Activated CD4-positive, alpha-beta T cell treated with anti-CD3 and anti-CD28 coated beads for 1 hour (primary cell): ENCODE measurements at regions not wholly inside any gene's neighbourhood (a gene's known extent, or its start where the extent isn't known, plus 50 kb on each side); places are given as distances from the start of the nearest gene placed in this dataset.
"Not testable (repeated sequence)": the region's sequence is repeated elsewhere in the genome, so short reads cannot be mapped to it uniquely, and the experiment has no call there.

Experiments
- DNase-seq: peaks from one replicate; pipeline ENCODE4 v3.0.0-alpha.2; 2020

DNA sequence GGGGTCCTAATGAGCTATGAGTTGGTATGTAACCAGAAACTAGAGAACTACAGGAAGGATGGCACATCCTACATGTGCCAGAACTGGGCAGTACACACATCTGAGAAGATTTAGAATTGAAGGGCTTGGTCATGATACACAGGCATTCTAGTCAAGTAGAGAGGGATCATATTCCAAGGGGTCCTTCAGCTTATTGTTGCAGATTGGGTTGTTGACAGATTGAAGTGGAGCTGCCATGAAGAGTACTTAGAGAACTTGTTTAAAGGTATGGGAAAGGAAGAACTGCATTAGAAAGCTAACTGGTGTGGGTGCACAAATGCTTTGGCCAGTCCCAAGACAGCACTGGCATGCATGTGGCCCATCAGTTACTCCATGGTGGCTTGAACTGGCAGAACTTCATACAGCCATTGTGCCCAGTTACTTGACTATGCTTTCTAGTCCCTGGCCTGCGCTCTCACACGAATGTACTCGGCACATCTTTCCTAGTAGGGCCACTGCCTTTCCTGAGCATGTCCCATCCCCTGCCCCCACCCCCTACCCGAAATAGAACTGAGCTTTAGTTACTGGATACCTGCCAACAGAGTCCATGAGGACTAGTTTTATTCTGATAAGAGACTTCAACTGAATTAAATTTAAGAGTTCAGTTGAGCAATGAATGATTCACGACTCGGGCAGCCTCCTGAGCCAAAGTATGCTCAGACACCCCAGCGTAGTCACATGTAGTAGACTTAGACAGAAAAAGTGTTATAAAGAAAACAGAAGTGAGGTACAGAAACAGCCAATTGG, 64.0 kb downstream of the CCNG2 start:
- DNase-seq: no peak

DNA sequence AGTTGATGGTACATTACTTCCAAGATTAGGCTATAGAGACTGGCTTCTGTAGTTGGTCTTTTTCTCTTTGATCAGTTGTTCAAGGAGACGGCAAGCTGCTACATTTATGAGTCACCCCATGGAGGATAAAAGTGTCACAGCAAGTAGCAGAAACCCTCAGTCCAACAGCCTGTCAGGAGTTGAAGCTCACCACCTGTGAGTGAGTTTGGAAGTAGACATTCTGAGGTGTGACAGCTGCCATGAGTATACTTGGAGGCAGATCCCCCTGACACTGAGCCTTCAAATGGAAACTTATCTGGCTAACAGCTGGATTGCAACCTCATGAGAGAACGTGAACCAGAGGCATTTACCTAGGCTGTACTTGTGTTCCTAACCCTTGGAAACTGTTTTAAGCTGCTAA, 68.0 kb downstream of the CCNG2 start:
- no peak for DNase-seq

DNA sequence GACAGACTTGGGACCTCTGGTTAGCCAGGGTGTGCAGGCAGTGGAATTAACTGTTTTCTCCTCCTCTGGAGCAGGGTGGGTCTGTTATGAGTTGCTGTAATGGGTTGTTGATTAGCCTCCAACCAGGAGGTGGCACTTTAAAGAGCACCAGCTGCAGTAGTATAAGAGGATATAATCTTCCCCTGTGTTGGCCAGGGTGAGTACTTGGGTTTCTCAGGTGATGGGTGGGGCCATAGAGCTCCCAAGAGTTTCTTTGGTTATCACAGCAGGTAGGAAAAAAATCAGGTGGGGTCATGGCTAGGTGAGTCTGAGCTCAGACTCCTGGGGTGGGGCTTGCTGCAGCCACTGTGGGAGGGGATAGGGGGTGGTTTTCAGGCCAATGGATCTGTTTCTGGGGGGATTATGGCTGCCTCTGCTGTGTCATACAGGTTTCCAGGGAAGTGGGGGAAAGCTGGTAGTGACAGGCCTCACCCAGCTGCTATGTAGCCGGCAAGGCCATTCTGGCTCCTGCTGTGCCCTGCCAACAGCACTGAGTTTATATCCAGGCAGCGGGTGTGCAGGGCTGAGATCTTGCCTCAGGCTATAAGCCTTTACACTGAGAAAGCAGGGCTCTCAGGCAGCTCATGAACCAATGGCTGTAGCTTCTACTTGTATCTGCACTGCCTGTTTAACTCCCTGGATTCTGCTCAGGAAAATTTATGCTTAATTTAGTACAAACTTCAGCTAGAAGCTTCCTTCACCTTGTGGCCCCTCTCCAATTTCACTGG, 70.1 kb downstream of the CCNG2 start:
- no peak for DNase-seq

DNA sequence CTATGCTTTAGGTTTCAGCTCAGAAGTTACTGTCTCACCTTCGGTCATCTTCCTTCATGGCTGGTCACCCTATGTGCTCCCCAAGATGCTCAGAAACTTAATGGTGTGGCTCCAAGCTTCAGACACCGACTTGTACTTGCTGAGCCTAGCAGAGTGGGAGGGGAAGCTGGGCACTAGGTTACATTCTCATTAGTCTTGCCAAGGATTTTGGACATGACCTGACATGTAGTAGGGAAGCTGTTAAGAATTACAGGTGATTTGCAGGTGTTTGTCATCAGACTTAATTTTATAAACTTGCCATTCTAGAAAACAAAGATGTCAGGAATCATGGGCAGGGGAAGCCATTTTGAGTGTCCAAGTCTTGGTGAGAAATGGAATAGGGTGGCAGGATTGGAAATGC, 72.4 kb downstream of the CCNG2 start:
- DNase-seq: no peak

DNA sequence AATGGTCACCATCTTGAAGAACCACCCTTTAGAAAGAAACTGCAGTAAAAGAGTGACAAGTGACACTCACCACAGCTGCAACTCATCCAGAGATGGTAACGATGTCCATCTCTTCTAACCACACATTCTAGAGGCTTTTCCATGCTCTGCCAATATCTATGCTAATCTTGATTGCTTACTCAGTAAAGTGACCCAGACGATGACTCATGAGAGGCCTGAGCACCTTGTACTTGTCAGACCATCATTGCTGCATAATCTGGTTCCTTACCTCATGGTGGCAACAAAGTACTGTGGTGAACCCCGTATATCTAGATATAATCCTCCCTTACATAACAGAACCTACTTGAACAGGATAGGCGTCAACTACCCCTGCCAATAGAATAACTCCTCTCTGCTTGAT, 75.6 kb downstream of the CCNG2 start:
- DNase-seq: no peak

DNA sequence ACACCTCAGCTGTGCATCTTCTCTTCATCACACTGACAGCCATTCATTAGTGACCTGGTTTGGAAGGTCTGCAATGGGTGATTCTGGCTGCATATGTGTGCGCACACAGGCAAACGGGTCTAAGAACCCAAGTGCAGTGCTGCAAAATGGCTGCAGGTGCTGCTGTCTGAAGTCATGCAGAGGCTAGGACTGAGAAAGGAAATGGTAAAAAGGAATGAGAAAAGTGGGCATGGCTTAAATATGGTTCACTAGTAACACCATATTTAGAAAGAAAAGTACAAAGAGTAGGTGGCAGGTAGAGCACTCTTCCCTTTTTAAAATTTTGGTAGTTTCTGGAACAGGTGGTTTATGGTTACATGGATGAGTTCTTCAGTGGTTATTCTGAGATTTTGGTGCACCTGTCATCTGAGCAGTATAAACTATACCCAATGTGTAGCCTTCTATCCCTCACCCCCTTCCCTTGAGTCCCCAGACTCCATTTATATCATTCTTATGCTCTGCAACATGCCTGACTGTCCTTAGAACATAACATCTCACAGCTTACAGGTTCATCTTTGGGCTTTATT, 78.4 kb downstream of the CCNG2 start:
- no peak for DNase-seq

DNA sequence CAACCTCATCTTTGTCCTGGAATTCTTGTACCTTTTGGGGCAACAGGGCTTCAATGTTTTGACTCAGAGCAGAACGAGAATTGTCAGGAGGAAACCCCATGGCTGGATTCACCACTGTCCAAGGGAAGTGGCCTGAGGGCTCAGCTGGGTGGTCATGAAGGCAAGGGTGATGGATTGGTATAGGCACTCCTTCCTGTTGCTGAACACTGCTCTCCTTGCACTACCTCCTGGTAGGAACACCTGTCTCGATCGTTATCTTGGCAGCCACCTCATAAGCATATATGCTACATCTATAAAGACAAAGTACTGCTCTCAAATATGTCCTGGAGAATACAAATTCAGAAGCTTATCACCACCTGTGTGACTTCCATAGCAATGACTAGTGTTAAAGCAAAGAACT, 79.8 kb downstream of the CCNG2 start:
- no peak for DNase-seq

DNA sequence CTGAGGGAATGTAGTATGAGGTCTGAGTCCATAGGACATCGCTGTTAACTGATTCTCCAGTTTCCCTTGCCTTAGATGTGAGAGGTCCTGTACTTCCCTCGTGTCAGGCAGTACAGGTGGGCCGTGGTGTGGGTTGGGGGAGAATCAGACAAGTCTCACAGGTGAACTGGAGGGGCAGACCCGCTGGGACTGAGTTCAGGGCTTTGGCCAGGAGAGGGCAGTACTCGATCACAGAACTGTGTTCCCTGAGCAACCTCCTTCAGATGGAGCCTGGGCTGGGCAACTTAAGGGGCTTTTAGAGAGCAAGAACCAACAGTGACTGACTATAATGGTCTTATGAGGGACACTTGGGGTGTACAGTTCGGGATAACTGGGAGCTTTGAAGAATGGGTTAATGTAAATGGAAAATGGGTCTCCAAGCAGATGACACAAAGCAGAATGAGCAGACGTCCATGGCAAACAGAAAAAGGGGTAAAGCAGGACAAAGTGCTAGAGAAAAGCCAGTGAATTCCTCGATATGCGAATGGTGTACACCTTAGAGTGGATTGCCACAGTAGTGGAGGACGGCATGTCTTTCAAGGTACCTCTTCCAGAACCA, 83.6 kb downstream of the CCNG2 start:
- DNase-seq: peak; percentile 13

DNA sequence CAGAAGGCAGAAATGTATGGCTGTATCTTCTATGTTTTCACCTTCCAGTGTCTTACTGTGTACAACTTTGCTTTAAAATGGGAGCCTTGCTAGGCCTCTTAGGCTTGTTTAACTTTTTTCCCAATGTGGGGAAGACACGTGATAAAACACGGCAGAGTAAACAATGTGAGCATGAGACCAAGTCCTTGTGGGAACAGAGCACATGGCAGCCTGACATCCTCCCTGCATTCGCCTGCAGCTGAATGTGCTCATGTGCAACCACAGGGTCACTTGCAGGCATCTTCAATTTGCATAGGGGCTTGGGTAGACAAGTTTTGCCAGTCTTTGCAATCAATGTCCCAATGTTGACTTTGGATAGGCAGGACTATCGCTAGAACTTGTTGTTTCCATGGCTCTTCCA, 91.8 kb downstream of the CCNG2 start:
- no peak for DNase-seq

DNA sequence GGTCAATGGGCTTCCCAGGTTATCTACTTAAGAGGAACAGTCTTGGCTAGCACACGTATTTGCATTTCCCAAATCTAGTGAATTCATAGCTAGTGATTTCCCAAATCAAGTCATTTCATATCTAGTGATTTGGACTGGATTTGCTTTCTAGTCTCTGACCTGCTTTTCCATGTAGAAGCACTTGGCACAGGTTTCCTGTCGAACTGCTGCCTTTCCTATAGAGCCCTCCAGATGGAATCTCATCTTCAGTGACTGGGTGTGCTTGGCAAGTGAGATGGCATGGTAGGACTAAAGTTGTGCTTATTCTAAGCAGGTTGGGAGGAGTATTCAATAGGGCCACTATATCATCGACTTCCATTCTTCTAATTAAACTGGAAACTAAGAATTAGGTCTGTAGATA, 94.7 kb downstream of the CCNG2 start:
- no peak for DNase-seq

DNA sequence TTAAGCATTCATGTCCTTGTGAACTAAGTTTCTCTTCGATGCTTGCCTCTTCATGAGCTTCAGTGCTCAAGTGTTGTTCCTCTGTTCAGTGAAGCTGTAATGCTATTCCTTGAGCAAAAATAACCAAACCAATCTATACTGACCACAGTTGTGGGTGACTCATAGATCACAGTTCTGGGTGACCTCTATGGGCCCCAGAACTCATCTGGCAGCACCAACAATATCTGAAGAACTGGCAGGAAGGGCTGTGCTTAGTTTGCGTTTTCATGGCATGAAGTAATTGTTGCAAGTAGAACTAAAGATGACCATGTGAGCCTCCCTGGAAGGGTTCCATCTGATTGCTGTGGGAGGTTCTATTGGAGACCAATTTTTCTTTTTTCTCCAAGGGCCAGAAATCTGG, 106.2 kb downstream of the CCNG2 start:
- DNase-seq: no peak

DNA sequence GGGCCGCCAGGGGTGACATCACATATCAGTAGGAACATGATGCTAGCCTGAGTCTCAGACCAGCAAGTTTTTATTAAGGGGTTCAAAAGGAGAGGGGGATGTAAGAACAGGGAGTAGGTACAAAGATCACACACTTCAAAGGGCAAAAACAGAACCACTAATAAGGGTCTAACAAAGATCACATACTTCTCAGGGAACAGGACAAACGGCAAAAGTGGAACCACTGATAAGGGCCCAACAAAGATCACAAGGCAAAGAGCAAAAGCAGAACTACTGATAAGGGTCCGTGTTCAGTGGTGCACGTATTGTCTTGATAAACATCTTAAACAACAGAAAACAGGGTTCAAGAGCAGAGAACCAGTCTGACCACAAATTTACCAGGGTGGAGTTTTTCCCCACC, 107.0 kb downstream of the CCNG2 start:
- DNase-seq: not testable (repeated sequence)

DNA sequence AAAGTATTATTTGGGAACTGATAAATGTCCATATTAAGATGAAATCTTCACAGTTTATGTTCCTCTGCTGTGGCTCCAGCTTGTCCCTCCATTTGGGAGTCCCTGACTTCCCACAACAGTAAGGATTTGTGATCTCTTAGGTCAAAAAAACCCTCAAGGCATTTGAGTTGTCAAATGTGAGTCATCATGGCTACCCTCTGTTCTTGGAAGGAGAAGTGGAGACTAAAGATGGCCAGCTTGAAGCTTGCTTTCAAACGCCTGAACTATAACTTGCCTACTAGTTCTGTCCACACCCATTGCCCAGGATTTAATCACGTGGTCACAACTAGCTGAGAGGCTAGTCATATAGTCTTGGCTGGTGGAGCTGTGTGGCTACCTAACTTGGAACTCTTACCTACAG, 107.8 kb downstream of the CCNG2 start:
- DNase-seq: no peak

DNA sequence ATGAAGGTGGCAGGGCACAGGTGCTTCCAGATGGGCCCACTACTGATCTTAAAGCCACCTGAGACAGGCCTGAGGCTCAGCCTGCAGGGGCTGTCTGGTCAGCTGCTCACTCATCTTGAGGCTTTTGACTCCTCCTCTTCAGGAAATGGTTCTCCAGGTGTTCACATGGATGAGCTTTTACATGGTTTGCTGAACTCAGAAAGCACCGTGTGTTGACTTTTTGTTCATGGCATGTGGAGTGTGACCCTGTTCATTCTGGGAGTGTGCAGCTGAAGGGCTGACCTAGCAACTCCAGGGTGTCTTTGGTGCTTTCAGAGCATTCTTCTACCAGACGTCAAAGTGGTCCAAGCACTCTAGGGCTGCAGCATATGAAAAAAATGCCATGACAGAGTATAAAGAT, 111.1 kb downstream of the CCNG2 start:
- DNase-seq: no peak

DNA sequence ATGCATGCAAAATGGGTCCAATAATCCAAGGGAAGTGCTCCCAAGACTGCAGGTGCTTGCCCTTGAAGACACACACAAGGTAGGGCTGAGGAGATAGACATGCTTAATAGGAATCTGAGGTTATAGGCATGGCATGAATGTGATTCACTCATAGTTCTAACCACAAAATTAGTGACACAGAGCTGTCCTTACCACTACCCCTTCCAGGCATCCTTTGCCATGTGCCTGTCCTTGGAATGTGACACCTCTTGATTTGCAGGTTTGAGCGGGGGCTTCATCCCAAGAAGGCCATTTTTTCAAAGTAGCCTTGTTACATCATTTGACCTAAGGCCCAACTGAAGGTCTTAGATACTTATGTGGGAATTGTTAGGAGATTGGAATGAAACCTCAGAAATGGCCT, 112.5 kb downstream of the CCNG2 start:
- DNase-seq: no peak

DNA sequence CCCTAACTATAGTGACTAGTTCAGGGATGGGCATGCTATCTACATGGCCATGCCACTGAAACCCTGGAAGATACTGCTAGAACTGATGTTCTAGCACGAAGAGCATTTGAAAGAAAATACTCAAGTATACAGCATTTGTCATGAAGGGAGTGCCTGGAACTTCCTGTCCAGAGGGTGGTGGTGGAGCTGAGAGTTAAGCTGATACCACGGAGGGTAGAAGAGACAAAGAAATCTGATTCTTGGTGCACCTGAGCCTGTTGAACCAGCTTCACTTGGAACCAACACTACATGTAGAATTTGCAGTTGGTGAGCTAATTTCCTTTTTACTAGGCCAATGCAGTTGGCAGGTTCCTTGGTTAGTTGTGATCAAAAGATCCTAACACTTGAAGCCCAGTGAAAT, 116.4 kb downstream of the CCNG2 start:
- DNase-seq: no peak

DNA sequence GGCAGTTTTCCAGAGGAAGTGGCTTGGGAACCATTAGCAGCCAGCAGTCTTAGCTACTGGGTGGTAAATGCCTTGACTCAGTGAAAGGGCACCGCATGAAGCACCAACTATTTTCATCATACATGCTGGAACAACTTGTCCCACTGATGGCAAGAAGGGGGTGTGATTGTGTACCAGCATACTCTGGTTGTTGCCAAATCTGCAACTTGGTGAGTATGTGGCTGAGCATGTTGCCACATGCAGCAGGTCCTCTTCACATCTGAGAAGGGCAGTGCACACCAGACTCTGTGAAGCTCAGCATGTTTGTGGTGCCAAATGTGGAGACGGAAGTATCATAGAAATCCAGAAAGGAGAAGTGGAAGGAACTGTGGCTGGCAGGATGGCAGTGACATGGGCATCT, 122.1 kb downstream of the CCNG2 start:
- not testable (repeated sequence) for DNase-seq

DNA sequence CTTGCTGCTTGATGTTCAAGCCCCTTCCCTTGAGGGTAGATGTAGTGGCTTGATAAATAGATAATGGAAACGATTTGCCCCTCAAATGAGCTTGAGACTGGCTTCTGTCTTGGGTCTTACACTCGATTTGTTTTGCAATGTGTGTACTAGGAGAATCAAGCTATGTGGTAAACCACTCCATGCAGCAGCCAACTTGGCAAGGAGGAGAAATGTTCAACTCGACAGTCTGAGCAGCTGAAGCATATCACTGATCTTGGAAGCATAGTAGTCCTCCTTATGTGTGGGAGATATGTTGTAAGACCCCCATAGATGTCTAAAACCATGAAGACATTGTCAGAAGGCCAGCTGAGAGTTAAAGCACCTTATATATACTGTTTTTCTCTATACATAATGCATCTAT, 125.3 kb downstream of the CCNG2 start:
- DNase-seq: no peak

DNA sequence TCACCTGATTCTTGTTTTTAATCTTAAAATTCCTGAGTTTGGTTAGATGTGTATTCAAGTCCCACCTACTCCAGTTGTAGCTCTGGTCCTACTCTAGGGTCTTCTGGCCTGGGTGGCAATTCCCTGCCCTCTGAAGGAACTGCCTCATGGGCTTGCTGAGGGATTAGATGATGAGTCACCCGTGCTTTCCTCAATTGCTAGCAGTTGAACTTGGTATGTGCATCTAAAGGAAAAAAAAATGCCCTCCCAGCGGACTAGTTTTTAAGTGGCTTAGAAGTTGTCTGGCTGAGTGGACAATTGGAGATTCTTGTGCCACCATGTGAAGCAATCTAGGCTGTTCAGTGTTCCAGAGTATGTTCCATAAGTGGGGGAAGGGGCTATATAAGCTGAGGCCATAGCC, 127.0 kb downstream of the CCNG2 start:
- no peak for DNase-seq

DNA sequence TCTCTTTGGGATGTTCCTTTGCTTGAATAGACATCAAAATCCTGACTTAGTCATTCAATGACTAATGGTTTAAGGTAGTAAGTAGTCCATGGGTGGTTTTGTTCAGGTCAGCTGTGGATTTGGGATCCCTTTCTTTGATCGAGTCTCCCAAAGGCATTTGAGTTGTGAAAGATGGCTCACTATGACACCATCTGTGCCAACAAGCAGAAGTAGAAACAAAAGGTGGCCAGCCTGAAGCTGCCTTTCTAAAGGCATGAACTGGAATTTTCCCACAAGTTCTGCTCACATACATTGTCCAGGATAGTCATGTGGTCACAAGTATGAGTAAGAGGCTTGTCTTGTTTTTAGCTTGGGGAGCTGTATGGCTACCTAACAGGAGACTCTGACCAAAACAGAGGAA, 129.9 kb downstream of the CCNG2 start:
- DNase-seq: no peak

DNA sequence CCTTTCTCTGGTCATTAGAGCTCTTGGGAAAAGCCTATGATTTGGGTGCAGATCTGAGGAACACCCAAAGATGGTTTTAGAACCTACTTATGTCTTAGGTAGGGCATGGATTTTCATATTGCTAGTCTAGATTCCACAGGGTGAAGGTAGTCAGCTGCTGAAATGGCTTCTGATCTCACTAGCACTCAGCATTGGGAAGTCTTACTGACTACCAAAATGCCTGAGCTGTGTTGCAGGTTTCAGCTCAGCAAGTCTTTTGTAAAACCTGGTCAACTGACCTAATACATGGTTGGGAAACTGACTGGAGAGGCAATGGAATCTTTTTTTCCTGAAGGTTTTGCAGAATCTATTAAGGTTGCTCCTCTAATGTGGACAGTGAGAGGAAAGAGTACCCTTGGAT, 136.4 kb downstream of the CCNG2 start:
- no peak for DNase-seq

DNA sequence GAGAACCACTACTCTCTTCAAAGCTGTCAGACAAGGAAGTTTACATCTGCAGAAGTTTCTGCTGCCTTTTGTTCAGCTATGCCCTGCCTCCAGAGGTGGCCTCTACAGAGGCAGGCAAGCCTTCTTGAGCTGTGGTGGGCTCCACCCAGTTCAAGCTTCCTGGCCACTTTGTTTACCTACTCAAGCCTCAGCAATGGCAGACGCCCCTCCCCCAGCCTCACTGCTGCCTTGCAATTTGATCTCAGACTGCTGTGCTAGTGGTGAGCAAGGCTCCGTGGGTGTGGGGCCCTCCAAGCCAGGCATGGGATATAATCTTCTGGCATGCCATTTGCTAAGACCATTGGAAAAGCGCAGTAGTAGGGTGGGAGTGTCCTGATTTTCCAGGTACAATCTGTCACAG, 144.0 kb downstream of the CCNG2 start:
- not testable (repeated sequence) for DNase-seq

DNA sequence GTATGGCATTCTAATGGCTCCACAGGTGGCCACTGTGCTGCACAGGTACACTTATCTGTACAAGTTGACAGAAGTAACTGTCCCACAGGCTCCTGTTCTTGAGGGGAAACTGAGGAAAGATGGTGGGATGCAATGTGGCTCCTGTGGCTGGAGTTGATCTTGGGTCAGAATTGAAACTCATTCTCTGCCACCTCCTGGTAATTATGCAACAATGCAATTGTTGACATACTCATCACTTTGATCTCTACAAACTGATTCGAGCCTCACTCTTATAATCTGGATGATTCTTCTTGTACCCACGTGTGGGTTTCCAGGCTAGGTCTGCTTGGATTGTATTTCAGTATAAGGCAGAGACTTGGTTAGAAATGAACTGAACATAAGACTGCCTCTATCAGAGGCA, 148.8 kb downstream of the CCNG2 start:
- DNase-seq: no peak

DNA sequence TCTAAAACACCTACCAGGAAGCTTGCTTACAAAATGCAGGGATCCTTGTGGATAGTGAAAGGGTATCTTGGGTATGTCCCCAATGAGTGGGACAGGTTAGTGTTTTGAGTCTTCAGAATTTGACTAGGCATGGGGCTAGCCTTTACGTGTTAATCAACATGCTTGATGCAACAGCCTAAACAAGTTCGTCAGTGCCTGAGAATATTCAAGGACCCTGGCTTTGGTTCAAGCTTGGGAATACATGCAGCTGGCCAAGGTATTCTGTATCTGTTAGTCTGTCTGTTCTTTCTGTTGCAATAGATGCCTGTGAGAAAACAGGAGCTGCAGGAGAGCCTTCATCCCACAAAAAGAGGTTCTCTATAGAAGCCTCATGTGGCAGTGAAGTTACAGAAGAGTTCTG, 149.5 kb downstream of the CCNG2 start:
- no peak for DNase-seq
